GM20000 (cell line): ENCODE measurements at regions not wholly inside any gene's neighbourhood (a gene's known extent, or its start where the extent isn't known, plus 50 kb on each side); places are given as distances from the start of the nearest gene placed in this dataset.

Source experiments
- DNase-seq: peaks from one replicate; pipeline ENCODE4 v3.0.0; 2012; ENCODE audit warnings: low spot score
- CTCF ChIP-seq: IDR thresholded peaks from 2 replicates; pipeline ENCODE4 v1.5.1; 2012; ENCODE audit warnings: mild to moderate bottlenecking, control low read depth; ENCODE audit errors: extremely low read depth, missing control alignments

- TF ChIP-seq CTCF: no peak
- DNase-seq: no peak
These were observed 120.4 kb downstream of the ZNF608 start for GRCh38 chr5:124626053-124626452.

GRCh38 chr5:124623265-124623664, 123.2 kb downstream of the ZNF608 start:
- no peak for TF ChIP-seq CTCF
- no peak for DNase-seq

GRCh38 chr5:124622851-124623250, 123.6 kb downstream of the ZNF608 start:
- DNase-seq: no peak
- no peak for TF ChIP-seq CTCF

GRCh38 chr5:124621279-124621678, 125.2 kb downstream of the ZNF608 start:
- DNase-seq: no peak

GRCh38 chr5:124620743-124621142, 125.7 kb downstream of the ZNF608 start:
- DNase-seq: no peak

More at GRCh38 chr5:124621279-124621678, 125.2 kb downstream of the ZNF608 start:
- TF ChIP-seq CTCF: no peak

GRCh38 chr5:124619121-124619520, 127.3 kb downstream of the ZNF608 start:
- no peak for DNase-seq
- TF ChIP-seq CTCF: no peak

More at GRCh38 chr5:124620743-124621142, 125.7 kb downstream of the ZNF608 start:
- no peak for TF ChIP-seq CTCF

GRCh38 chr5:124617787-124618186, 128.7 kb downstream of the ZNF608 start:
- TF ChIP-seq CTCF: no peak
- no peak for DNase-seq
